ENCODE measurements at regions not wholly inside any gene's neighbourhood (a gene's known extent, or its start where the extent isn't known, plus 50 kb on each side); places are given as distances from the start of the nearest gene placed in this dataset.

DNA sequence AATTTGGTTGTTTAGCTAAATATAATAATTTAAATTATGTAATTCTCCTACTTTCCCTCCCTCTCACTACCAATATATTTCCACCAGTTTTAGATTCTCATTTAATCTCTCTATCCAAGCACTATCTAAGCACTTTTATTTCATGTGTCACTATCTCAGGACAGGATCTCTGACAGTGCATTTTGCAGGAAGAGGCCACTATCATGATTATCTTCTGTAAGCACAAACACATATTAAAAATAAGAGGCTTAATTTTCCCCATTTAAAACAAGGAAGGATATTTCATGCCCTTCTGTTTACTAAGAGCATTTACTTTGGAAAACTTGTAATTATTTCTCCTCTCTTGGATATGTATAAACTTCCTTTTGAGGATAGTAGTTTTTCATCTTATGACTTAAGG is 726.2 kb upstream of the ZNF804A start:
- no peak for TF ChIP-seq ZNF274 (IDR thresholded peaks at IDR 0.05; ENCODE audit: low read depth, low read length)
- TF ChIP-seq, protein P1, sequence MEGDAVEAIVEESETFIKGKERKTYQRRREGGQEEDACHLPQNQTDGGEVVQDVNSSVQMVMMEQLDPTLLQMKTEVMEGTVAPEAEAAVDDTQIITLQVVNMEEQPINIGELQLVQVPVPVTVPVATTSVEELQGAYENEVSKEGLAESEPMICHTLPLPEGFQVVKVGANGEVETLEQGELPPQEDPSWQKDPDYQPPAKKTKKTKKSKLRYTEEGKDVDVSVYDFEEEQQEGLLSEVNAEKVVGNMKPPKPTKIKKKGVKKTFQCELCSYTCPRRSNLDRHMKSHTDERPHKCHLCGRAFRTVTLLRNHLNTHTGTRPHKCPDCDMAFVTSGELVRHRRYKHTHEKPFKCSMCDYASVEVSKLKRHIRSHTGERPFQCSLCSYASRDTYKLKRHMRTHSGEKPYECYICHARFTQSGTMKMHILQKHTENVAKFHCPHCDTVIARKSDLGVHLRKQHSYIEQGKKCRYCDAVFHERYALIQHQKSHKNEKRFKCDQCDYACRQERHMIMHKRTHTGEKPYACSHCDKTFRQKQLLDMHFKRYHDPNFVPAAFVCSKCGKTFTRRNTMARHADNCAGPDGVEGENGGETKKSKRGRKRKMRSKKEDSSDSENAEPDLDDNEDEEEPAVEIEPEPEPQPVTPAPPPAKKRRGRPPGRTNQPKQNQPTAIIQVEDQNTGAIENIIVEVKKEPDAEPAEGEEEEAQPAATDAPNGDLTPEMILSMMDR (IDR thresholded peaks at IDR 0.05 in 2 of 3, conservative IDR thresholded peaks at IDR 0.05 in 1 of 3; ENCODE audit: borderline replicate concordance in 1 of 3, insufficient read depth in 1 of 3, low read depth in 2 of 3, low read length in 2 of 3) = no peak
- no peak for TF ChIP-seq EZH2 (IDR thresholded peaks at IDR 0.05)
- TF ChIP-seq CEBPB (IDR thresholded peaks at IDR 0.05; ENCODE audit: low read depth) = no peak
- TF ChIP-seq EGR1 (IDR thresholded peaks at IDR 0.05; ENCODE audit: low read depth) = no peak
